NCI-H345 treated with DMSO at 0.1 percent for 48 hours (cell line): ENCODE measurements at regions not wholly inside any gene's neighbourhood (a gene's known extent, or its start where the extent isn't known, plus 50 kb on each side); places are given as distances from the start of the nearest gene placed in this dataset.

Source experiments
- DNase-seq: peaks from one replicate; lab custom pipeline; 2025; ENCODE audit not compliant: unreplicated experiment; lab: John Stamatoyannopoulos, UW

- DNase-seq = no peak
Observed at GRCh38 chr1:65090406-65090805, 57.6 kb upstream of the AK4 start.

- no peak for DNase-seq
Observed at GRCh38 chr1:65092691-65093090, 55.3 kb upstream of the AK4 start.

- DNase-seq = no peak
Observed at GRCh38 chr1:65097076-65097475, 50.9 kb upstream of the AK4 start.
